ENCODE measurements at regions not wholly inside any gene's neighbourhood (a gene's known extent, or its start where the extent isn't known, plus 50 kb on each side); places are given as distances from the start of the nearest gene placed in this dataset.

- Mint-ChIP-seq H3K27ac (no peak overlapping the region), H3K9me3 (peaks cover 20 to 25% of the 10 kb centered on the region in 2 experiments), H3K36me3 (ENCODE audit: insufficient read depth in 1 of 3, low read depth in 3 of 3) (peaks cover 6 to 17% (median 13%) of the 10 kb centered on the region in 3 experiments), H3K4me3 (no peak overlapping the region), H3K4me1 (peaks cover 6 to 7% of the 10 kb centered on the region in 2 experiments), H3K27me3 (ENCODE audit: low read depth) (peaks cover 14% of the 10 kb centered on the region)
- no peak for TF ChIP-seq CTCF (conservative IDR thresholded peaks at IDR 0.05)
- no peak overlapping the region for H4K91ac ChIP-seq (ENCODE audit: insufficient read length, low read depth, low read length)
- no peak overlapping the region for H2BK120ac ChIP-seq (ENCODE audit: low read depth, low read length, poor library complexity, severe bottlenecking)
- no peak for DNase-seq
- H3K4me1 ChIP-seq (ENCODE audit: insufficient read depth, low read length): no peaks in the 10 kb centered on the region
- H4K8ac ChIP-seq (replicated peaks; ENCODE audit: insufficient read length, low read depth, low read length): no peak overlapping the region
- H3K79me1 ChIP-seq (ENCODE audit: insufficient read depth, low read depth, low read length, poor library complexity, severe bottlenecking): no peaks in the 10 kb centered on the region
- no peaks in the 10 kb centered on the region for H3K9me3 ChIP-seq (ENCODE audit: control insufficient read depth, low read depth, low read length)
- H3T11ph ChIP-seq (ENCODE audit: low read length): no peak overlapping the region
- H3K27me3 ChIP-seq (ENCODE audit: insufficient read depth, low read length): no peaks in the 10 kb centered on the region
- H3K27ac ChIP-seq (ENCODE audit: insufficient read length, low read depth, low read length): no peak overlapping the region
- no peak overlapping the region for H2BK15ac ChIP-seq (ENCODE audit: low read depth, low read length)
- H4K5ac ChIP-seq (ENCODE audit: insufficient read length, low read depth, low read length): no peak overlapping the region
- no peaks in the 10 kb centered on the region for H3K79me2 ChIP-seq (ENCODE audit: insufficient read depth, low read length)
- no peak overlapping the region for H2BK12ac ChIP-seq (ENCODE audit: insufficient read length, low read depth, low read length)
- H3K4me2 ChIP-seq (ENCODE audit: insufficient read depth, insufficient read length, low read length): no peak overlapping the region
- no peak overlapping the region for H3K23ac ChIP-seq (ENCODE audit: insufficient read length, low read depth, low read length)
- H4K20me1 ChIP-seq (ENCODE audit: control insufficient read depth, insufficient read depth, insufficient read length): no peaks in the 10 kb centered on the region
- no peak overlapping the region for H2AK5ac ChIP-seq (ENCODE audit: insufficient read length, low read length)
- no peak overlapping the region for H3K18ac ChIP-seq (ENCODE audit: insufficient read length, low read depth, low read length)
- no peak overlapping the region for H2AFZ ChIP-seq (ENCODE audit: low read length)
- H3K4ac ChIP-seq (ENCODE audit: low read depth, low read length): no peak overlapping the region
- H3K56ac ChIP-seq (ENCODE audit: insufficient read length, low read depth, low read length): no peak overlapping the region
- H2BK5ac ChIP-seq (ENCODE audit: insufficient read length, low read length): no peak overlapping the region
- WGBS (ENCODE audit: extremely low coverage, insufficient read length, low lambda C conversion rate): no CpG with 5 or more reads among the region's 4 CpGs
- no peaks in the 10 kb centered on the region for H3K23me2 ChIP-seq (ENCODE audit: insufficient read length, low read depth, low read length, poor library complexity, severe bottlenecking)
- no peak overlapping the region for H2BK20ac ChIP-seq (ENCODE audit: low read depth, low read length, poor library complexity, severe bottlenecking)
- H3K14ac ChIP-seq (ENCODE audit: insufficient read depth, low read length): no peak overlapping the region
- H3K9ac ChIP-seq (ENCODE audit: extremely low read depth, insufficient read length, low read length): no peak overlapping the region
These were observed 475.9 kb upstream of the B3GAT1 start for GRCh38 chr11:134887896-134888295.
